ENCODE measurements at regions not wholly inside any gene's neighbourhood (a gene's known extent, or its start where the extent isn't known, plus 50 kb on each side); places are given as distances from the start of the nearest gene placed in this dataset.
"Not testable (repeated sequence)": the region's sequence is repeated elsewhere in the genome, so short reads cannot be mapped to it uniquely, and the experiment has no call there.

GRCh38 chr4:52522093-52522492 lies 137.0 kb downstream of the USP46 start:
- not testable (repeated sequence) for DNase-seq (ENCODE audit: low spot score)

GRCh38 chr4:52529983-52530382 lies 129.1 kb downstream of the USP46 start:
- no peak for DNase-seq (ENCODE audit: low spot score)

GRCh38 chr4:52535793-52536192 lies 123.3 kb downstream of the USP46 start:
- DNase-seq (ENCODE audit: low spot score): no peak
